ENCODE measurements at regions not wholly inside any gene's neighbourhood (a gene's known extent, or its start where the extent isn't known, plus 50 kb on each side); places are given as distances from the start of the nearest gene placed in this dataset.

DNA sequence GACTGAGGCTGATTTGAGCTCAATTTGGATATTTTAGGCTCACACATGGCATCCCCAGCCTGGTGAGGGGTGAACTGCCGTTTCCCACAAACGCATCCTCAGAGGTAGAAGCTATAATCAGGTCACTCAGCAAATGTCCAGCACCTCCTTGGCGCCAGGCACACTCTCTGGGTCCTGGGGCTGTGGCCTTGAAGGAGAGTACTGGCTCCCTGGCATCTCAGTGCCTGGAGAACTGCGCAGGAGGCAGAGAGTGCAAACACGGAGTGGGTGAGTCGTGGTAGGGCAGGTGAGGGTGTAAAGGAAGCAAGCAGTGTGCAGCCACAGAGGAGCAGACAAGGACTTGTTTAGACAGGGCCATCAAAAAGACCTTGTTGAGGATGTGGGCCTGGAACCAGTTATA lies 224.0 kb upstream of the ZNF32 start:
- Histone ChIP-seq H3K27me3 (ENCODE audit: control insufficient read depth in 4 of 4, insufficient read depth in 4 of 4, low read length in 3 of 4) (peaks cover 0 to 2% (median 0%) of the 10 kb centered on the region in 4 donors), H3K9me3 (ENCODE audit: control insufficient read depth in 4 of 4, low read length in 3 of 4) (no peaks in the 10 kb centered on the region), H3K27ac (ENCODE audit: low read depth in 1 of 2, low read length in 2 of 2) (no peak overlapping the region), H3K4me3 (ENCODE audit: low read depth in 1 of 3, low read length in 3 of 3) (no peak overlapping the region), H3K9ac (ENCODE audit: low read depth in 1 of 2, low read length in 2 of 2) (no peak overlapping the region), H3K36me3 (ENCODE audit: control insufficient read depth in 4 of 4, insufficient read depth in 3 of 4, low read depth in 1 of 4, low read length in 3 of 4) (no peaks in the 10 kb centered on the region), H3K4me1 (ENCODE audit: control insufficient read depth in 4 of 4, insufficient read depth in 4 of 4, low read length in 3 of 4) (no peaks in the 10 kb centered on the region)
- TF ChIP-seq, protein P1, sequence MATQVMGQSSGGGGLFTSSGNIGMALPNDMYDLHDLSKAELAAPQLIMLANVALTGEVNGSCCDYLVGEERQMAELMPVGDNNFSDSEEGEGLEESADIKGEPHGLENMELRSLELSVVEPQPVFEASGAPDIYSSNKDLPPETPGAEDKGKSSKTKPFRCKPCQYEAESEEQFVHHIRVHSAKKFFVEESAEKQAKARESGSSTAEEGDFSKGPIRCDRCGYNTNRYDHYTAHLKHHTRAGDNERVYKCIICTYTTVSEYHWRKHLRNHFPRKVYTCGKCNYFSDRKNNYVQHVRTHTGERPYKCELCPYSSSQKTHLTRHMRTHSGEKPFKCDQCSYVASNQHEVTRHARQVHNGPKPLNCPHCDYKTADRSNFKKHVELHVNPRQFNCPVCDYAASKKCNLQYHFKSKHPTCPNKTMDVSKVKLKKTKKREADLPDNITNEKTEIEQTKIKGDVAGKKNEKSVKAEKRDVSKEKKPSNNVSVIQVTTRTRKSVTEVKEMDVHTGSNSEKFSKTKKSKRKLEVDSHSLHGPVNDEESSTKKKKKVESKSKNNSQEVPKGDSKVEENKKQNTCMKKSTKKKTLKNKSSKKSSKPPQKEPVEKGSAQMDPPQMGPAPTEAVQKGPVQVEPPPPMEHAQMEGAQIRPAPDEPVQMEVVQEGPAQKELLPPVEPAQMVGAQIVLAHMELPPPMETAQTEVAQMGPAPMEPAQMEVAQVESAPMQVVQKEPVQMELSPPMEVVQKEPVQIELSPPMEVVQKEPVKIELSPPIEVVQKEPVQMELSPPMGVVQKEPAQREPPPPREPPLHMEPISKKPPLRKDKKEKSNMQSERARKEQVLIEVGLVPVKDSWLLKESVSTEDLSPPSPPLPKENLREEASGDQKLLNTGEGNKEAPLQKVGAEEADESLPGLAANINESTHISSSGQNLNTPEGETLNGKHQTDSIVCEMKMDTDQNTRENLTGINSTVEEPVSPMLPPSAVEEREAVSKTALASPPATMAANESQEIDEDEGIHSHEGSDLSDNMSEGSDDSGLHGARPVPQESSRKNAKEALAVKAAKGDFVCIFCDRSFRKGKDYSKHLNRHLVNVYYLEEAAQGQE (IDR thresholded peaks at IDR 0.05), result no peak
- TF ChIP-seq, protein P2, sequence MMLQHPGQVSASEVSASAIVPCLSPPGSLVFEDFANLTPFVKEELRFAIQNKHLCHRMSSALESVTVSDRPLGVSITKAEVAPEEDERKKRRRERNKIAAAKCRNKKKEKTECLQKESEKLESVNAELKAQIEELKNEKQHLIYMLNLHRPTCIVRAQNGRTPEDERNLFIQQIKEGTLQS (IDR thresholded peaks at IDR 0.05), result no peak
- TF ChIP-seq, protein P3, sequence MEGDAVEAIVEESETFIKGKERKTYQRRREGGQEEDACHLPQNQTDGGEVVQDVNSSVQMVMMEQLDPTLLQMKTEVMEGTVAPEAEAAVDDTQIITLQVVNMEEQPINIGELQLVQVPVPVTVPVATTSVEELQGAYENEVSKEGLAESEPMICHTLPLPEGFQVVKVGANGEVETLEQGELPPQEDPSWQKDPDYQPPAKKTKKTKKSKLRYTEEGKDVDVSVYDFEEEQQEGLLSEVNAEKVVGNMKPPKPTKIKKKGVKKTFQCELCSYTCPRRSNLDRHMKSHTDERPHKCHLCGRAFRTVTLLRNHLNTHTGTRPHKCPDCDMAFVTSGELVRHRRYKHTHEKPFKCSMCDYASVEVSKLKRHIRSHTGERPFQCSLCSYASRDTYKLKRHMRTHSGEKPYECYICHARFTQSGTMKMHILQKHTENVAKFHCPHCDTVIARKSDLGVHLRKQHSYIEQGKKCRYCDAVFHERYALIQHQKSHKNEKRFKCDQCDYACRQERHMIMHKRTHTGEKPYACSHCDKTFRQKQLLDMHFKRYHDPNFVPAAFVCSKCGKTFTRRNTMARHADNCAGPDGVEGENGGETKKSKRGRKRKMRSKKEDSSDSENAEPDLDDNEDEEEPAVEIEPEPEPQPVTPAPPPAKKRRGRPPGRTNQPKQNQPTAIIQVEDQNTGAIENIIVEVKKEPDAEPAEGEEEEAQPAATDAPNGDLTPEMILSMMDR (IDR thresholded peaks at IDR 0.05; ENCODE audit: low read depth, low read length, missing input control), result no peak
- TF ChIP-seq NR2F2 (IDR thresholded peaks at IDR 0.05), result no peak
- DNase-seq (ENCODE audit: low spot score), result no peak
- 92% methylated on average over 6 of the region's 6 CpGs for WGBS

DNA sequence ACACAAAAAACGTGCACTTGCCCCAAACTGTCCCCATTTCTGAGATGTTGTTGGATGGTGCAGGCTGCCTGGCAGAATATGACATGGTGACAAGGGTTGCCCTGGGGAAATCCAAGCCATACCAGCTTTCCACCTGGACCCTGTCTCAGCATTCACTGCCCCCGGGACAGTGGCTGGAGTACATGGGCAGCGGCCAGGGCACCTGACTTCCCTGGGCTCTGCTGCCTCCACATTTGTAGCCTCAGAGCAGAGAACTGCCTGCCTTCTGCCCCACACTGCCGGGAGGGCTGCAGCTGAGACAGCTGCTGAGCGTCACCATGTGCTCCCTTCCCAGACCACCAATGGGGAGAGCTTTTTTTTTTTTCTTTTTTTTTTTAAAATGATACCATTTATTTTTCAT lies 222.9 kb upstream of the ZNF32 start:
- no peak for DNase-seq (ENCODE audit: low spot score)
- Histone ChIP-seq H3K4me1 (ENCODE audit: control insufficient read depth in 4 of 4, insufficient read depth in 4 of 4, low read length in 3 of 4) (no peaks in the 10 kb centered on the region), H3K9ac (ENCODE audit: low read depth in 1 of 2, low read length in 2 of 2) (no peak overlapping the region), H3K9me3 (ENCODE audit: control insufficient read depth in 4 of 4, low read length in 3 of 4) (no peaks in the 10 kb centered on the region), H3K27me3 (ENCODE audit: control insufficient read depth in 4 of 4, insufficient read depth in 4 of 4, low read length in 3 of 4) (no peaks in the 10 kb centered on the region), H3K4me3 (ENCODE audit: low read depth in 1 of 3, low read length in 3 of 3) (no peak overlapping the region), H3K27ac (ENCODE audit: low read depth in 1 of 2, low read length in 2 of 2) (no peak overlapping the region), H3K36me3 (ENCODE audit: control insufficient read depth in 4 of 4, insufficient read depth in 3 of 4, low read depth in 1 of 4, low read length in 3 of 4) (no peaks in the 10 kb centered on the region)
- no peak for TF ChIP-seq FOXA2 (IDR thresholded peaks at IDR 0.05)
- TF ChIP-seq, protein P3 (IDR thresholded peaks at IDR 0.05; ENCODE audit: low read depth, low read length, missing input control), result no peak
- TF ChIP-seq, protein P2 (IDR thresholded peaks at IDR 0.05), result no peak
- TF ChIP-seq, protein P4, sequence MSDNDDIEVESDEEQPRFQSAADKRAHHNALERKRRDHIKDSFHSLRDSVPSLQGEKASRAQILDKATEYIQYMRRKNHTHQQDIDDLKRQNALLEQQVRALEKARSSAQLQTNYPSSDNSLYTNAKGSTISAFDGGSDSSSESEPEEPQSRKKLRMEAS (IDR thresholded peaks at IDR 0.05), result no peak
- no peak for TF ChIP-seq EGR1 (IDR thresholded peaks at IDR 0.05; ENCODE audit: low read depth in 2 of 2)
- TF ChIP-seq FOXA1 (IDR thresholded peaks at IDR 0.05), result no peak
- TF ChIP-seq RXRA (IDR thresholded peaks at IDR 0.05), result no peak
- TF ChIP-seq JUND (IDR thresholded peaks at IDR 0.05), result no peak
- TF ChIP-seq TAF1 (conservative IDR thresholded peaks at IDR 0.05), result no peak
- TF ChIP-seq HNF4G (IDR thresholded peaks at IDR 0.05), result no peak
- no peak for TF ChIP-seq HNF4A (conservative IDR thresholded peaks at IDR 0.05)
- TF ChIP-seq RAD21 (IDR thresholded peaks at IDR 0.05), result no peak
- TF ChIP-seq, protein P1 (IDR thresholded peaks at IDR 0.05), result no peak
- no peak for TF ChIP-seq NR2F2 (IDR thresholded peaks at IDR 0.05)
- TF ChIP-seq, protein P5, sequence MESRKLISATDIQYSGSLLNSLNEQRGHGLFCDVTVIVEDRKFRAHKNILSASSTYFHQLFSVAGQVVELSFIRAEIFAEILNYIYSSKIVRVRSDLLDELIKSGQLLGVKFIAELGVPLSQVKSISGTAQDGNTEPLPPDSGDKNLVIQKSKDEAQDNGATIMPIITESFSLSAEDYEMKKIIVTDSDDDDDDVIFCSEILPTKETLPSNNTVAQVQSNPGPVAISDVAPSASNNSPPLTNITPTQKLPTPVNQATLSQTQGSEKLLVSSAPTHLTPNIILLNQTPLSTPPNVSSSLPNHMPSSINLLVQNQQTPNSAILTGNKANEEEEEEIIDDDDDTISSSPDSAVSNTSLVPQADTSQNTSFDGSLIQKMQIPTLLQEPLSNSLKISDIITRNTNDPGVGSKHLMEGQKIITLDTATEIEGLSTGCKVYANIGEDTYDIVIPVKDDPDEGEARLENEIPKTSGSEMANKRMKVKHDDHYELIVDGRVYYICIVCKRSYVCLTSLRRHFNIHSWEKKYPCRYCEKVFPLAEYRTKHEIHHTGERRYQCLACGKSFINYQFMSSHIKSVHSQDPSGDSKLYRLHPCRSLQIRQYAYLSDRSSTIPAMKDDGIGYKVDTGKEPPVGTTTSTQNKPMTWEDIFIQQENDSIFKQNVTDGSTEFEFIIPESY (IDR thresholded peaks at IDR 0.05), result no peak
- TF ChIP-seq YY1 (IDR thresholded peaks at IDR 0.05), result no peak
- no peak for TF ChIP-seq GABPA (IDR thresholded peaks at IDR 0.05 in 1 of 2, conservative IDR thresholded peaks at IDR 0.05 in 1 of 2)
- no peak for TF ChIP-seq SP1 (IDR thresholded peaks at IDR 0.05)
- WGBS, result 91% methylated on average over 5 of the region's 5 CpGs

Data from liver (tissue), 8 donors.